IMR-90 (cell line): ENCODE measurements at regions not wholly inside any gene's neighbourhood (a gene's known extent, or its start where the extent isn't known, plus 50 kb on each side); places are given as distances from the start of the nearest gene placed in this dataset.

ENCODE experiments used
- ATAC-seq: fragments of 200-7000 bp; cut with Tn5 transposase; 2 replicates; pipeline ENCODE4 v1.9.1; 2020; ENCODE audit warnings: low read depth, mild to moderate bottlenecking, moderate library complexity
- BruUV-seq: library from RNA; stranded (reverse); fragments of 400-500 nt; replicated peaks from 2 replicates; lab custom pipeline; 2021; lab: Mats Ljungman, UMichigan
- CTCF ChIA-PET: fragments of 300-600 bp; formaldehyde crosslinking; extraction: SDS; loops from one replicate; lab custom pipeline; 2021; ENCODE audit warnings: antibody characterized with exemption; lab: Yijun Ruan, JAX
- POLR2A ChIA-PET: fragments of 300-600 bp; sonication (Branson Sonifier 250); formaldehyde crosslinking; loops from one replicate; lab custom pipeline; 2022; ENCODE audit warnings: antibody characterized with exemption; ENCODE audit not compliant: unreplicated experiment; lab: Charles Lee
- DNase-seq: peaks from one replicate; pipeline ENCODE4 v3.0.0; 2013
- H2AFZ ChIP-seq: replicated peaks from 2 replicates; pipeline ENCODE3; 2013; ENCODE audit warnings: low read length, mild to moderate bottlenecking; ENCODE audit not compliant: poor library complexity
- H2AK5ac ChIP-seq: 2 replicates; pipeline ENCODE4 v1.6.1; 2013; ENCODE audit warnings: low read depth, low read length, inconsistent platforms
- H2AK9ac ChIP-seq: replicated peaks from 2 replicates; pipeline ENCODE3; 2013; ENCODE audit warnings: mild to moderate bottlenecking, low read depth, low read length, moderate library complexity; ENCODE audit not compliant: poor library complexity
- H2BK120ac ChIP-seq: 2 replicates; pipeline ENCODE4 v1.6.1; 2013; ENCODE audit warnings: low read depth, low read length, inconsistent platforms
- H2BK15ac ChIP-seq: 3 replicates; pipeline ENCODE4 v1.6.1; 2013; ENCODE audit warnings: low read depth, low read length, inconsistent platforms
- H2BK20ac ChIP-seq: 2 replicates; pipeline ENCODE4 v1.6.1; 2013; ENCODE audit warnings: low read depth, mild to moderate bottlenecking, inconsistent platforms, low read length, moderate library complexity
- H2BK5ac ChIP-seq: 2 replicates; pipeline ENCODE4 v1.6.1; 2013; ENCODE audit warnings: mild to moderate bottlenecking, low read depth, low read length, inconsistent platforms; ENCODE audit not compliant: poor library complexity, severe bottlenecking
- H3K14ac ChIP-seq: replicated peaks from 2 replicates; pipeline ENCODE4 v1.6.1; 2013; ENCODE audit warnings: low read depth, low read length, inconsistent platforms
- H3K18ac ChIP-seq: 2 replicates; pipeline ENCODE4 v1.6.1; 2013; ENCODE audit warnings: low read depth, low read length, control low read depth
- H3K23ac ChIP-seq: 2 replicates; pipeline ENCODE4 v1.6.1; 2013; ENCODE audit warnings: low read depth, low read length, inconsistent platforms
- H3K27ac ChIP-seq: 2 replicates; pipeline ENCODE4 v1.5.1; 2013; ENCODE audit warnings: mild to moderate bottlenecking, control low read depth, low read length; ENCODE audit not compliant: insufficient read depth
- H3K27me3 ChIP-seq: 2 replicates; pipeline ENCODE4 v1.6.1; 2013; ENCODE audit warnings: low read length; ENCODE audit not compliant: control insufficient read depth, insufficient read depth
- H3K36me3 ChIP-seq: 2 replicates; pipeline ENCODE4 v1.6.1; 2013; ENCODE audit warnings: low read length, mixed read lengths; ENCODE audit not compliant: control insufficient read depth, insufficient read depth
- H3K4ac ChIP-seq: 2 replicates; pipeline ENCODE4 v1.6.1; 2013; ENCODE audit warnings: low read depth, low read length, inconsistent platforms
- H3K4me1 ChIP-seq: 2 replicates; pipeline ENCODE4 v1.6.1; 2013; ENCODE audit warnings: low read length, mixed read lengths; ENCODE audit not compliant: control insufficient read depth, insufficient read depth
- H3K4me2 ChIP-seq: 2 replicates; pipeline ENCODE4 v1.6.1; 2013; ENCODE audit warnings: low read depth, mild to moderate bottlenecking, control low read depth, low read length, moderate library complexity
- H3K4me3 ChIP-seq: 2 replicates; pipeline ENCODE4 v1.5.1; 2013; ENCODE audit warnings: low read depth, mild to moderate bottlenecking, control low read depth, low read length, moderate library complexity; ENCODE audit not compliant: insufficient read depth
- H3K56ac ChIP-seq: 2 replicates; pipeline ENCODE4 v1.6.1; 2013; ENCODE audit warnings: low read length, inconsistent platforms; ENCODE audit not compliant: insufficient read depth; ENCODE audit errors: extremely low read depth
- H3K79me1 ChIP-seq, 2 experiments: 2 replicates each; pipeline ENCODE4 v1.6.1; 2013; ENCODE audit warnings: low read length in 2 of 2, inconsistent platforms in 1 of 2, low read depth in 1 of 2
- H3K9ac ChIP-seq: 2 replicates; pipeline ENCODE4 v1.6.1; 2013; ENCODE audit warnings: low read depth, low read length, control low read depth
- H3K9me1 ChIP-seq: 2 replicates; pipeline ENCODE4 v1.6.1; 2013; ENCODE audit warnings: low read length, inconsistent platforms; ENCODE audit not compliant: insufficient read depth
- H3K9me3 ChIP-seq: 2 replicates; pipeline ENCODE4 v1.6.1; 2013; ENCODE audit warnings: low read length; ENCODE audit not compliant: control insufficient read depth, insufficient read depth
- H4K20me1 ChIP-seq: 2 replicates; pipeline ENCODE4 v1.6.1; 2013; ENCODE audit warnings: low read length, inconsistent platforms; ENCODE audit not compliant: insufficient read depth
- H4K5ac ChIP-seq: 2 replicates; pipeline ENCODE4 v1.6.1; 2013; ENCODE audit warnings: mild to moderate bottlenecking, low read depth, low read length, control low read depth
- H4K8ac ChIP-seq, 2 experiments: 2 replicates each; pipeline ENCODE4 v1.6.1; 2013; ENCODE audit warnings: low read depth in 2 of 2, low read length in 2 of 2, control low read depth in 1 of 2, inconsistent platforms in 1 of 2
- H4K91ac ChIP-seq: 2 replicates; pipeline ENCODE4 v1.6.1; 2013; ENCODE audit warnings: low read depth, low read length, inconsistent platforms; ENCODE audit not compliant: insufficient read depth
- BHLHE40 ChIP-seq: fragments of 150-350 bp; IDR thresholded peaks from 2 replicates; pipeline ENCODE4 v1.6.1; 2016; ENCODE audit warnings: mild to moderate bottlenecking, low read depth, low read length
- CEBPB ChIP-seq: IDR thresholded peaks from 2 replicates; pipeline ENCODE4 v1.6.1; 2012; ENCODE audit warnings: low read depth, low read length, improper control_type of control experiment
- CHD1 ChIP-seq: IDR thresholded peaks from 2 replicates; pipeline ENCODE4 v1.6.1; 2012; ENCODE audit warnings: low read depth, low read length, improper control_type of control experiment
- CTCF ChIP-seq: conservative IDR thresholded peaks from 2 replicates; pipeline ENCODE4 v1.5.1; 2012; ENCODE audit warnings: mild to moderate bottlenecking, low read depth, low read length, improper control_type of control experiment
- ELK1 ChIP-seq: fragments of 150-350 bp; IDR thresholded peaks from 2 replicates; pipeline ENCODE4 v1.6.1; 2016; ENCODE audit warnings: low read depth, mild to moderate bottlenecking, low read length, moderate library complexity, borderline replicate concordance
- FOS ChIP-seq: fragments of 150-350 bp; IDR thresholded peaks from 2 replicates; pipeline ENCODE4 v1.6.1; 2016; ENCODE audit warnings: low read depth, low read length
- MAFK ChIP-seq: IDR thresholded peaks from 2 replicates; pipeline ENCODE4 v1.6.1; 2012; ENCODE audit warnings: low read depth, low read length, improper control_type of control experiment
- MAZ ChIP-seq: IDR thresholded peaks from 2 replicates; pipeline ENCODE4 v1.6.1; 2012; ENCODE audit warnings: low read depth, mild to moderate bottlenecking, low read length, improper control_type of control experiment, moderate library complexity, borderline replicate concordance
- MXI1 ChIP-seq: IDR thresholded peaks from 2 replicates; pipeline ENCODE4 v1.6.1; 2012; ENCODE audit warnings: low read depth, mild to moderate bottlenecking, low read length, moderate library complexity, borderline replicate concordance
- NFE2L2 ChIP-seq: fragments of 150-350 bp; IDR thresholded peaks from 2 replicates; pipeline ENCODE4 v1.6.1; 2016; ENCODE audit warnings: low read depth, mild to moderate bottlenecking, low read length
- POLR2A ChIP-seq: IDR thresholded peaks from 2 replicates; pipeline ENCODE4 v1.6.1; 2012; ENCODE audit warnings: mild to moderate bottlenecking, low read depth, low read length
- RAD21 ChIP-seq: IDR thresholded peaks from 2 replicates; pipeline ENCODE4 v1.6.1; 2012; ENCODE audit warnings: low read length, improper control_type of control experiment
- RCOR1 ChIP-seq: IDR thresholded peaks from 2 replicates; pipeline ENCODE4 v1.6.1; 2012; ENCODE audit warnings: mild to moderate bottlenecking, low read length, improper control_type of control experiment; ENCODE audit not compliant: insufficient replicate concordance
- RFX5 ChIP-seq: IDR thresholded peaks from 2 replicates; pipeline ENCODE4 v1.8.0; 2012; ENCODE audit warnings: low read depth, mild to moderate bottlenecking, low read length, moderate library complexity
- SMC3 ChIP-seq: fragments of 150-350 bp; IDR thresholded peaks from 2 replicates; pipeline ENCODE4 v1.6.1; 2016; ENCODE audit warnings: low read depth, mild to moderate bottlenecking, antibody characterized with exemption, low read length, moderate library complexity
- USF2 ChIP-seq: fragments of 150-350 bp; IDR thresholded peaks from 2 replicates; pipeline ENCODE4 v1.6.1; 2017; ENCODE audit warnings: mild to moderate bottlenecking, antibody characterized with exemption, low read length, low read depth
- WGBS, 2 experiments: methylation state at CpG; one replicate each; pipeline versions ENCODE4 v1.1.5 to v1.1.7; 2013; ENCODE audit warnings: missing lambda C conversion rate in 2 of 2; ENCODE audit not compliant: insufficient read length in 1 of 2; ENCODE audit errors: extremely low coverage in 2 of 2; 5-methylcytosine and 5-hydroxymethylcytosine counted together
- dilution Hi-C: fragments of 300-500 bp; cut with HindIII; formaldehyde crosslinking; loops from one replicate; pipeline ENCODE4 v1.14.3; 2018; ENCODE audit warnings: low sequenced_read_pairs; ENCODE audit not compliant: unreplicated experiment
- in situ Hi-C: fragments of 300-500 bp; cut with MboI; formaldehyde crosslinking; loops from 3 replicates; pipeline ENCODE4 v1.14.3; 2019; ENCODE audit warnings: low sequenced_read_pairs, inconsistent platforms, mixed read lengths
- intact Hi-C: fragments of 100-400 bp; cut with micrococcal nuclease; formaldehyde crosslinking; loops from 2 replicates; pipeline ENCODE4 v1.10.0; 2022

GRCh38 chr17:72530454-72530853, 409.6 kb downstream of the SOX9 start:
- Histone ChIP-seq H4K5ac (no peak overlapping the region), H3K27ac (no peak overlapping the region), H2BK15ac (no peak overlapping the region), H3K9ac (no peak overlapping the region), H3K18ac (no peak overlapping the region), H3K9me1 (no peaks in the 10 kb centered on the region), H3K79me1 (peaks cover 28 to 40% of the 10 kb centered on the region in 2 experiments), H3K4me3 (no peak overlapping the region), H2BK5ac (no peak overlapping the region), H3K9me3 (no peaks in the 10 kb centered on the region; the same call in 1 of the 2 replicates), H2AK5ac (no peak overlapping the region), H2BK20ac (no peak overlapping the region), H3K23ac (no peak overlapping the region), H3K4me1 (no peaks in the 10 kb centered on the region), H3K36me3 (no peaks in the 10 kb centered on the region), H2AK9ac (no peak overlapping the region), H3K27me3 (no peaks in the 10 kb centered on the region), H4K91ac (no peak overlapping the region), H3K4me2 (no peak overlapping the region), H2BK120ac (no peak overlapping the region), H2AFZ (no peak overlapping the region), H4K20me1 (no peaks in the 10 kb centered on the region), H3K14ac (no peak overlapping the region), H3K4ac (no peak overlapping the region), H3K56ac (no peak overlapping the region), H4K8ac (no peak overlapping the region)
- no peak for TF ChIP-seq CTCF
- no peak for TF ChIP-seq MAFK
- TF ChIP-seq NFE2L2, result no peak
- no peak for TF ChIP-seq MXI1
- TF ChIP-seq BHLHE40, result no peak
- TF ChIP-seq FOS, result no peak
- no peak for TF ChIP-seq RAD21
- no peak for TF ChIP-seq CEBPB
- TF ChIP-seq ELK1, result no peak
- TF ChIP-seq POLR2A, result no peak
- no peak for TF ChIP-seq SMC3
- TF ChIP-seq MAZ, result no peak
- TF ChIP-seq USF2, result no peak
- no peak for TF ChIP-seq RFX5
- TF ChIP-seq RCOR1, result no peak
- TF ChIP-seq CHD1, result no peak
- in situ Hi-C loops (loop anchor here (25.0 kb wide), 4 partner anchors 568 to 1418 kb away; no protein-coding TSS in a partner anchor), dilution Hi-C loops (no loop called here), intact Hi-C loops (no loop called here)
- ChIA-PET CTCF (no interaction called here), POLR2A (no interaction called here)
- no CpG with 5 or more reads among the region's 3 CpGs for WGBS, 2 experiments
- no peak for ATAC-seq
- no TSS peak for BruUV-seq
- no peak for DNase-seq
